ENCODE measurements at regions not wholly inside any gene's neighbourhood (a gene's known extent, or its start where the extent isn't known, plus 50 kb on each side); places are given as distances from the start of the nearest gene placed in this dataset.
"Not testable (repeated sequence)": the region's sequence is repeated elsewhere in the genome, so short reads cannot be mapped to it uniquely, and the experiment has no call there.

- no peak for DNase-seq
Observed at GRCh38 chr5:6273090-6273735, 105.1 kb downstream of the MED10 start.

DNA sequence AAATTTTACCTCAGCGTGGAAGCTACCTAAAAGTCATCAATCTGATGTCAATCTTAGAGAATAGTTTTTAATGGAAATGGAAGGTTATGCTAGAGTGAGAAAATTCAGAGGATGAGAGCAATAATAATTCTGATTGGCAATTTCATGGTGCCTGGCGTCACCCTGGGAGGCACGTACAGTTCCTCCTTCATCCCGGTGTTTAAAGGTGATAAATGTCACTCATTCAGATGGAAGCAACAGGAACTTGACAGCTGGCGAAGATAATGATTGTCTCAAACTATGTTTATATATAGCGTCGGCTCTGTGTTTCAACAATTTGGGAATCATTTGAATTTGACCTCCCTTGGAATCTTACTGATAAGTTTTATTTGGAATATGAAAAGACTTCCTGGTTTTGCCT is 108.4 kb downstream of the MED10 start:
- DNase-seq, result no peak

DNA sequence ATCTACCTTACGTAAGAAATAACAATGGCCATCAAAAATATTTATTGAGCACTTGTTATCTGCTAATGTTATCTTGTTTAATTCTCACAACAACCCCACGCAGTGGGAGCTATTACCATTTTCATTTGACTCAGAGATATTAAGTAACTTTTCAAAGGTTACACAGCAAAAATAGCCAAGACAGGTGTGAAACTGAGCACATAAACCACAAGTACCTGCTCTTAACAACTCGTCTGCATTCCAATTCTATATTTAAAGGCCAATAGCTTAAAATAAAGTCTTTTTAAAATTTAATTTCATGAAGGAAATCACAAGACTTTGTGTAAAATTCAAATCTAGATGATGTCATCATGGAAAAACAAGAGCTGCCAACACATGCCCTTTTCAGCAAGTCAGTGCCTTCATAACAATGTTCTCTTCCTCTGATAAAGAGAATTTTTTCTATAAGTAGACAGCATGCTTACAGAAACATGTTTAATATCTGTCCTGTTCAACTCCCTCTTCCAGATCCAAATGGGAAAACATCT is 111.6 kb downstream of the MED10 start:
- DNase-seq, result no peak

- DNase-seq, result no peak
Observed at GRCh38 chr5:6264394-6264793, 114.0 kb downstream of the MED10 start.

- DNase-seq, result no peak
Observed at GRCh38 chr5:6262651-6263363, 115.5 kb downstream of the MED10 start.

- DNase-seq, result no peak
Observed at GRCh38 chr5:6261668-6262067, 116.7 kb downstream of the MED10 start.

- DNase-seq, result no peak
Observed at GRCh38 chr5:6261256-6261655, 117.1 kb downstream of the MED10 start.

GRCh38 chr5:6260846-6261245 is 117.5 kb downstream of the MED10 start:
- no peak for DNase-seq

GRCh38 chr5:6256901-6257300 is 121.4 kb downstream of the MED10 start:
- no peak for DNase-seq

DNA sequence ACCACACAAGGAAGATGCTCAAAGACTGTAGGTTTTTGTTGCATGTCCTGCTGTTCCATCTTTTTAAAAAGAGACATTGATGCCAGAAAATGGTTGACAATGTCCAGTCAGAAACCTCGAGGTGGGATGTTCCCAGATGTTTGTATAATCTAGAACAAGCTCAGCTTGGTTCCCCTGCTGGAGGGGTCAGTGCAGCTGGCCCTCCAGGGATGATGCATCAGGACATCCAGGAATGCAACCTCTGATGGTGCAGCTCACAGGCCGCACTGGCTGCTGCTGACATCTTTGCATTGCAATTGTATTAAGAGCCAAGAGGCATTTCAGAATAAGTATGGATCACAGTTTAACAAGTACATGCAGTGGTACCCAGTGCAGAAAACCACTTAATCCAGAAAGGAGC is 122.4 kb downstream of the MED10 start:
- no peak for DNase-seq

DNA sequence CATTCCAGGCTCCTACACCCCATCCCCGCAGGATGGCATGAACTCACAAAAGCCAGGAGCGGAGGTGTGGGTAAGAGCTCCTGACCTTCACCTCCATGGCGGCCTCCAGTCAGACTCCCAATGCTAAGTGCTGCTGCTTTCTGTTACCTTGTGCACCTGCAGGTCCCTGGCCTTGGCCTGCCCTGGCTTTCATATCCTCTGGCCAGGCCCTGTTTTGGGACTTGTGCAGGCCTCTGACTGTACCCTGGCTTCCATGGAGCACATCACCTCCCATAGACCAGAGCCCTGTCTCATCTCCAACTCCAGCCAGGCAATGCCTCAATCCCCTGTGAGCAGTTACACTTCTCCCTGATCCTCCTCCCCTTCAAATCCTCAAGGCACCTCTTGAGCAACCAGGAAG is 124.5 kb downstream of the MED10 start:
- DNase-seq, result no peak

DNA sequence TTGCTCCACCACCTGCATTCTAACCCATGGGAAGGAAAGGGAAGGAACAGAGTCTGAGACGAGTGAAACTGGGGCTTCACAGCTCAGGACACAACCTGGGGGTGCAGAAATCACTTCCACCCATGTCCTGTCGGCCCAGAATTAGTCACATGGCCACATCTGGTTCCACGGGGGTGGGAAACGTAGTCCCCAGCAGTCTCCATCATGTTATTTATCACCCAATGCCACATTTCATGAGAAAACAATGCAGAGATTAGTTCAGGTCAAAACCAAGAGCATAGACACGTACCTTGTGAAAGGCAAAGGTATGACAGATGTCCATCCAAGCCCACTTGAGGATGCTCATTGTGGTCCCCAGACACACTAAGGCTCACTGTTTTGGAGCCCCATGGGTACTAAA is 125.1 kb downstream of the MED10 start:
- no peak for DNase-seq

- no peak for DNase-seq
Observed at GRCh38 chr5:6252581-6252980, 125.8 kb downstream of the MED10 start.

GRCh38 chr5:6251565-6252102 is 126.7 kb downstream of the MED10 start:
- DNase-seq, result no peak

- DNase-seq, result no peak
Observed at GRCh38 chr5:6250121-6250520, 128.2 kb downstream of the MED10 start.

GRCh38 chr5:6248132-6248531 is 130.2 kb downstream of the MED10 start:
- no peak for DNase-seq

GRCh38 chr5:6246820-6247437 is 131.4 kb downstream of the MED10 start:
- no peak for DNase-seq

GRCh38 chr5:6244339-6244714 is 134.0 kb downstream of the MED10 start:
- DNase-seq, result no peak

- DNase-seq, result no peak
Observed at GRCh38 chr5:6243706-6244338, 134.5 kb downstream of the MED10 start.

DNA sequence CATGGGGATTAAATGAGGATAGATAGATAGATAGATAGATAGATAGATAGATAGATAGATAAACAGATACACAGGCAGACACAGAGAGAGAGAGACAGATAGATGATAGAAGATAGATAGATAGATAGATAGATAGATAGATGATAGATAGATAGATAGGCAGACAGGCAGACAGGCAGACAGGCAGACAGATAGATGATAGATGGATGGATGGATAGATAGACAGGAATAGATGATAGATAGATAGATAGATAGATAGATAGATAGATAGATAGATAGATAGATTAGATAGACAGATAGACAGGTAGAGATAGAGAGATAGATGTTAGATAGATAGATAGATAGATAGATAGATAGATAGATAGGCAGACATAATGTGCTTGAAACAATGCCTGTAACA is 137.3 kb downstream of the MED10 start:
- DNase-seq, result not testable (repeated sequence)

GRCh38 chr5:6236858-6237481 is 141.4 kb downstream of the MED10 start:
- no peak for DNase-seq

DNA sequence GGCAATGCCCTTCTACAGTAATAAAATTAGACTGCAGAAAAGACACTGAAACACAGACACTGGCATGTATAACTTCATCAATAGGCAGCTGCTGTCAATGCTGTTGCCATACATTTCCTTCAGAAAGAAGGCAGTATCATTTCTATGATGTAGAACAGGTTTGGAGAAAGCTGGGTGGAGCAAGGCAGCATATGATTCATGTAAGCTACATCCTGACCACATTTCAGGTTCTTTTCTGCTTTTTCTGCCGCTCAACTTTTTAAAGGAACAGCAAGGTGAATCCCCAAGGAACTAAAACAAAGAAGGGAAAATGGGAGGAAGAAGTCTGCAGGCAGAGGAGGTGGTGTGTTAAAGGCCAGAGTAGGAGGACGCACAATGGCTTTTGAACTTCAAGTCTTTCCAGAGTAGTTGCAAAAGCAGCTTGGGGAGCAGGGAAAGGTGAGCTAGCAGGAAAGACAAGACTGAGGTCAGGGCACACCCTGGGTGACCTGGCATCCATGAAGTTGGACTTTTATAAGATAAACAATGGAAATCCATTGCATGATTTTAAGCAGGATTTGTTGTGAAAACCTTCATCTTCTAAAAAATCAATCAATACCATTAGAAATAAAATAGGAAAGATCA is 142.1 kb downstream of the MED10 start:
- no peak for DNase-seq

All from CD4-positive, alpha-beta T cell treated with Interleukin-17A for 1 hour (primary cell).